HEK293 (cell line): ENCODE measurements at regions not wholly inside any gene's neighbourhood (a gene's known extent, or its start where the extent isn't known, plus 50 kb on each side); places are given as distances from the start of the nearest gene placed in this dataset.

Experiments used
- CTCF ChIA-PET: fragments of 350-600 bp; formaldehyde crosslinking; extraction: SDS; loops from one replicate; lab custom pipeline; 2021; ENCODE audit warnings: antibody characterized with exemption; lab: Yijun Ruan, JAX
- POLR2A ChIA-PET: fragments of 300-600 bp; formaldehyde crosslinking; extraction: SDS; loops from one replicate; lab custom pipeline; 2020; ENCODE audit warnings: antibody characterized with exemption, inconsistent platforms; lab: Yijun Ruan, JAX
- H3K27ac ChIP-seq: fragments of 200-500 bp; sonication (Bioruptor generic); 2 replicates; pipeline ENCODE4 v1.5.1; 2014; ENCODE audit warnings: low read depth, low read length, control low read depth, inconsistent platforms; ENCODE audit errors: extremely low read depth
- H3K36me3 ChIP-seq, 2 experiments: fragments of 200-500 bp in 1 of 2; sonication (Bioruptor generic) in 1 of 2; 1 replicate in 1 of 2; 2 replicates in 1 of 2; pipeline ENCODE4 v1.5.1; 2014 to 2017; ENCODE audit warnings: inconsistent platforms in 2 of 2, low read length in 2 of 2; ENCODE audit not compliant: control insufficient read depth in 2 of 2, insufficient read depth in 1 of 2
- H3K4me1 ChIP-seq: fragments of 200-500 bp; sonication (Bioruptor generic); 2 replicates; pipeline ENCODE4 v1.5.1; 2014; ENCODE audit warnings: mild to moderate bottlenecking, low read length, inconsistent platforms; ENCODE audit not compliant: control insufficient read depth, insufficient read depth
- H3K4me3 ChIP-seq: 2 replicates; pipeline ENCODE4 v1.5.1; 2011; ENCODE audit warnings: low read depth, mild to moderate bottlenecking, control low read depth, low read length, moderate library complexity
- H3K9me3 ChIP-seq: fragments of 200-500 bp; sonication (Bioruptor generic); 2 replicates; pipeline ENCODE4 v1.5.1; 2014; ENCODE audit warnings: low read depth, low read length, inconsistent platforms; ENCODE audit not compliant: control insufficient read depth, insufficient read depth
- HOXC10 ChIP-seq: sonication (generic); formaldehyde crosslinking; IDR thresholded peaks from 2 replicates; pipeline ENCODE4 v1.8.1; 2023; ENCODE audit warnings: mild to moderate bottlenecking, missing genetic modification reagents
- PRDM1 ChIP-seq: fragments of 450-650 bp; formaldehyde crosslinking; IDR thresholded peaks from 2 replicates; pipeline ENCODE4; 2016; ENCODE audit warnings: missing biosample characterization, missing genetic modification characterization
- SETDB1 ChIP-seq: IDR thresholded peaks from one replicate; pipeline ENCODE4 v1.6.1; 2017; ENCODE audit warnings: mild to moderate bottlenecking, low read length, moderate library complexity, mixed read lengths; ENCODE audit not compliant: insufficient read length
- WT1 ChIP-seq: fragments of 450-650 bp; formaldehyde crosslinking; IDR thresholded peaks from 2 replicates; pipeline ENCODE4 v1.5.1; 2016; ENCODE audit warnings: missing biosample characterization, missing genetic modification characterization
- ZEB2 ChIP-seq: fragments of 450-650 bp; formaldehyde crosslinking; IDR thresholded peaks from 2 replicates; pipeline ENCODE4 v1.5.1; 2016; ENCODE audit warnings: missing biosample characterization, missing genetic modification characterization
- ZFP69B ChIP-seq: fragments of 450-650 bp; formaldehyde crosslinking; IDR thresholded peaks from 2 replicates; pipeline ENCODE4 v1.5.1; 2016; ENCODE audit warnings: missing biosample characterization, missing genetic modification characterization
- ZNF146 ChIP-seq: fragments of 450-650 bp; formaldehyde crosslinking; IDR thresholded peaks from 2 replicates; pipeline ENCODE4 v1.5.1; 2016; ENCODE audit warnings: missing biosample characterization, missing genetic modification characterization
- ZNF211 ChIP-seq: fragments of 450-650 bp; formaldehyde crosslinking; IDR thresholded peaks from 2 replicates; pipeline ENCODE4 v1.5.1; 2016; ENCODE audit warnings: low read depth, missing biosample characterization, missing genetic modification characterization
- ZNF223 ChIP-seq: fragments of 450-650 bp; formaldehyde crosslinking; IDR thresholded peaks from 2 replicates; pipeline ENCODE4 v1.5.1; 2016; ENCODE audit warnings: missing biosample characterization, missing genetic modification characterization
- ZNF274 ChIP-seq, 2 experiments: fragments of 200-500 bp in 1 of 2; fragments of 450-650 bp in 1 of 2; sonication (Bioruptor generic) in 1 of 2; formaldehyde crosslinking in 1 of 2; IDR thresholded peaks; 2 replicates each; pipeline versions ENCODE4 v1.5.1 to v1.6.1; 2014 to 2016; ENCODE audit warnings: borderline replicate concordance in 1 of 2, inconsistent platforms in 1 of 2, low read length in 1 of 2, missing biosample characterization in 1 of 2, missing genetic modification characterization in 1 of 2
- ZNF335 ChIP-seq: fragments of 450-650 bp; formaldehyde crosslinking; conservative IDR thresholded peaks from 2 replicates; pipeline ENCODE4 v1.5.1; 2016; ENCODE audit warnings: missing biosample characterization, missing genetic modification characterization
- ZNF366 ChIP-seq: fragments of 450-650 bp; formaldehyde crosslinking; conservative IDR thresholded peaks from 2 replicates; pipeline ENCODE4 v1.5.1; 2016; ENCODE audit warnings: missing biosample characterization, missing genetic modification characterization
- ZNF416 ChIP-seq: fragments of 450-650 bp; formaldehyde crosslinking; IDR thresholded peaks from 2 replicates; pipeline ENCODE4 v1.5.1; 2016; ENCODE audit warnings: missing biosample characterization, missing genetic modification characterization
- ZNF423 ChIP-seq: fragments of 450-650 bp; formaldehyde crosslinking; IDR thresholded peaks from 2 replicates; pipeline ENCODE4 v1.5.1; 2016; ENCODE audit warnings: missing biosample characterization, missing genetic modification characterization
- ZNF473 ChIP-seq: fragments of 450-650 bp; formaldehyde crosslinking; IDR thresholded peaks from 2 replicates; pipeline ENCODE4 v1.5.1; 2017; ENCODE audit warnings: missing biosample characterization, missing genetic modification characterization
- ZNF501 ChIP-seq: fragments of 450-650 bp; formaldehyde crosslinking; IDR thresholded peaks from 2 replicates; pipeline ENCODE4 v1.5.1; 2016; ENCODE audit warnings: missing biosample characterization, missing genetic modification characterization
- ZNF76 ChIP-seq: fragments of 450-650 bp; formaldehyde crosslinking; IDR thresholded peaks from 2 replicates; pipeline ENCODE4; 2016; ENCODE audit warnings: low read depth, missing biosample characterization, missing genetic modification characterization, borderline replicate concordance
- ZNF791 ChIP-seq: fragments of 450-650 bp; formaldehyde crosslinking; IDR thresholded peaks from 2 replicates; pipeline ENCODE4 v1.5.1; 2016; ENCODE audit warnings: missing biosample characterization, missing genetic modification characterization
- ZSCAN23 ChIP-seq: fragments of 450-650 bp; formaldehyde crosslinking; IDR thresholded peaks from 2 replicates; pipeline ENCODE4 v1.5.1; 2016; ENCODE audit warnings: missing biosample characterization, missing genetic modification characterization
- TF ChIP-seq, protein P1 (sequence below): fragments of 450-650 bp; formaldehyde crosslinking; IDR thresholded peaks from 2 replicates; pipeline ENCODE4 v1.5.1; 2016; ENCODE audit warnings: missing biosample characterization, missing genetic modification characterization
- TF ChIP-seq, protein P2 (sequence below): fragments of 450-650 bp; formaldehyde crosslinking; IDR thresholded peaks from 2 replicates; pipeline ENCODE4 v1.5.1; 2016; ENCODE audit warnings: missing biosample characterization, missing genetic modification characterization
- TF ChIP-seq, protein P3 (sequence below): fragments of 450-650 bp; formaldehyde crosslinking; IDR thresholded peaks from 2 replicates; pipeline ENCODE4 v1.5.1; 2017; ENCODE audit warnings: missing biosample characterization, missing genetic modification characterization
- TF ChIP-seq, protein P4 (sequence below): fragments of 450-650 bp; formaldehyde crosslinking; IDR thresholded peaks from 2 replicates; pipeline ENCODE4 v1.5.1; 2016; ENCODE audit warnings: missing biosample characterization, missing genetic modification characterization

DNA sequence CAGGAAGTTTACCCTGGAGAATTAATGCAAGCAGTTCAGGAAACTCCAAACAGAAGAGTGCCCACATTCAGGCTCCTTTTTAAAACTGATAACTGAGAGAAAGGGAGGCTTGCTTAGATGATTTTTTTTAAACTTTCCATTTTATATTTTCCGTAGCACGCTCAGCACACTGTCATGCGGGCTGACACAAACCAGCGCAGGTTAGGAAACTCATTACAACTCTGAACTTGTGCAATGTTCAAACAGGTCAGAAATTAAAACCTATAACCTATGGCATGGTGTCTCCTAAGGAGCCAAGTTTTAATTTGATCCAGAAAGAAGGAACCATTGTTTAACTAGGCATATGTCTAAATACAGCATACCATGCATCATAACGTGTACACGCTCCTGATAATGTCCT is 117.7 kb upstream of the SMIM21 start (continued):
- TF ChIP-seq SETDB1 (no peak), ZNF223 (tag by site-specific recombination) (no peak), ZSCAN23 (no peak), ZNF366 (tag by site-specific recombination) (no peak), ZNF416 (tag by site-specific recombination) (no peak), ZNF76 (tag by site-specific recombination) (no peak)
- TF ChIP-seq, protein P1, sequence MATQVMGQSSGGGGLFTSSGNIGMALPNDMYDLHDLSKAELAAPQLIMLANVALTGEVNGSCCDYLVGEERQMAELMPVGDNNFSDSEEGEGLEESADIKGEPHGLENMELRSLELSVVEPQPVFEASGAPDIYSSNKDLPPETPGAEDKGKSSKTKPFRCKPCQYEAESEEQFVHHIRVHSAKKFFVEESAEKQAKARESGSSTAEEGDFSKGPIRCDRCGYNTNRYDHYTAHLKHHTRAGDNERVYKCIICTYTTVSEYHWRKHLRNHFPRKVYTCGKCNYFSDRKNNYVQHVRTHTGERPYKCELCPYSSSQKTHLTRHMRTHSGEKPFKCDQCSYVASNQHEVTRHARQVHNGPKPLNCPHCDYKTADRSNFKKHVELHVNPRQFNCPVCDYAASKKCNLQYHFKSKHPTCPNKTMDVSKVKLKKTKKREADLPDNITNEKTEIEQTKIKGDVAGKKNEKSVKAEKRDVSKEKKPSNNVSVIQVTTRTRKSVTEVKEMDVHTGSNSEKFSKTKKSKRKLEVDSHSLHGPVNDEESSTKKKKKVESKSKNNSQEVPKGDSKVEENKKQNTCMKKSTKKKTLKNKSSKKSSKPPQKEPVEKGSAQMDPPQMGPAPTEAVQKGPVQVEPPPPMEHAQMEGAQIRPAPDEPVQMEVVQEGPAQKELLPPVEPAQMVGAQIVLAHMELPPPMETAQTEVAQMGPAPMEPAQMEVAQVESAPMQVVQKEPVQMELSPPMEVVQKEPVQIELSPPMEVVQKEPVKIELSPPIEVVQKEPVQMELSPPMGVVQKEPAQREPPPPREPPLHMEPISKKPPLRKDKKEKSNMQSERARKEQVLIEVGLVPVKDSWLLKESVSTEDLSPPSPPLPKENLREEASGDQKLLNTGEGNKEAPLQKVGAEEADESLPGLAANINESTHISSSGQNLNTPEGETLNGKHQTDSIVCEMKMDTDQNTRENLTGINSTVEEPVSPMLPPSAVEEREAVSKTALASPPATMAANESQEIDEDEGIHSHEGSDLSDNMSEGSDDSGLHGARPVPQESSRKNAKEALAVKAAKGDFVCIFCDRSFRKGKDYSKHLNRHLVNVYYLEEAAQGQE (tag by site-specific recombination): no peak

DNA sequence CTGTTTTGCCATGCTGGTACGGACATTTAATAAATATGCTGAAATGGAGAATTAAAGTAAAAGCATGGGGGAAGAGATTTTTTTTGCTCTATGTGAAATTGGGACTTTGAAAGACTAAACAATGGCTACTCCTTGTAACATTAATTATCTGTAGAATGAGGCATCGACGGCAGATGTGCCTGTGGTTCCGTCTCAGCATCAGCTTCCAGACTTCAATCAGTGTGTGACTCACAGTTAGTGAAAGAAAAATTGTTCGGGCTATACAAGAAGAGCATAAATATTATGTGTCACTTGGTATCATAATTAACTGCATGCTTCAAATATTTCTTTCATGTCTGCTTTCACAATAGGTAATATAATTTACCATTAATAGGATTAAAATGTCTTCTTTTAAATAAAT is 117.0 kb upstream of the SMIM21 start:
- Histone ChIP-seq H3K9me3 (no peaks in the 10 kb centered on the region), H3K27ac (no peak overlapping the region), H3K4me3 (no peak overlapping the region), H3K4me1 (no peaks in the 10 kb centered on the region), H3K36me3 (no peaks in the 10 kb centered on the region)
- ChIA-PET POLR2A (no interaction called here), CTCF (interaction anchor here (0.5 kb wide), 1 partner anchor 819 kb away, joined by 3 read pairs; no protein-coding TSS in a partner anchor)
- TF ChIP-seq, protein P2, sequence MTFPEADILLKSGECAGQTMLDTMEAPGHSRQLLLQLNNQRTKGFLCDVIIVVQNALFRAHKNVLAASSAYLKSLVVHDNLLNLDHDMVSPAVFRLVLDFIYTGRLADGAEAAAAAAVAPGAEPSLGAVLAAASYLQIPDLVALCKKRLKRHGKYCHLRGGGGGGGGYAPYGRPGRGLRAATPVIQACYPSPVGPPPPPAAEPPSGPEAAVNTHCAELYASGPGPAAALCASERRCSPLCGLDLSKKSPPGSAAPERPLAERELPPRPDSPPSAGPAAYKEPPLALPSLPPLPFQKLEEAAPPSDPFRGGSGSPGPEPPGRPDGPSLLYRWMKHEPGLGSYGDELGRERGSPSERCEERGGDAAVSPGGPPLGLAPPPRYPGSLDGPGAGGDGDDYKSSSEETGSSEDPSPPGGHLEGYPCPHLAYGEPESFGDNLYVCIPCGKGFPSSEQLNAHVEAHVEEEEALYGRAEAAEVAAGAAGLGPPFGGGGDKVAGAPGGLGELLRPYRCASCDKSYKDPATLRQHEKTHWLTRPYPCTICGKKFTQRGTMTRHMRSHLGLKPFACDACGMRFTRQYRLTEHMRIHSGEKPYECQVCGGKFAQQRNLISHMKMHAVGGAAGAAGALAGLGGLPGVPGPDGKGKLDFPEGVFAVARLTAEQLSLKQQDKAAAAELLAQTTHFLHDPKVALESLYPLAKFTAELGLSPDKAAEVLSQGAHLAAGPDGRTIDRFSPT (tag by site-specific recombination): no peak
- TF ChIP-seq ZNF423 (tag by site-specific recombination): no peak
- TF ChIP-seq, protein P3, sequence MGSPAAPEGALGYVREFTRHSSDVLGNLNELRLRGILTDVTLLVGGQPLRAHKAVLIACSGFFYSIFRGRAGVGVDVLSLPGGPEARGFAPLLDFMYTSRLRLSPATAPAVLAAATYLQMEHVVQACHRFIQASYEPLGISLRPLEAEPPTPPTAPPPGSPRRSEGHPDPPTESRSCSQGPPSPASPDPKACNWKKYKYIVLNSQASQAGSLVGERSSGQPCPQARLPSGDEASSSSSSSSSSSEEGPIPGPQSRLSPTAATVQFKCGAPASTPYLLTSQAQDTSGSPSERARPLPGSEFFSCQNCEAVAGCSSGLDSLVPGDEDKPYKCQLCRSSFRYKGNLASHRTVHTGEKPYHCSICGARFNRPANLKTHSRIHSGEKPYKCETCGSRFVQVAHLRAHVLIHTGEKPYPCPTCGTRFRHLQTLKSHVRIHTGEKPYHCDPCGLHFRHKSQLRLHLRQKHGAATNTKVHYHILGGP (tag by site-specific recombination): no peak
- TF ChIP-seq ZNF473 (tag by site-specific recombination): no peak
- TF ChIP-seq ZNF146 (tag by site-specific recombination): no peak
- TF ChIP-seq, protein P4, sequence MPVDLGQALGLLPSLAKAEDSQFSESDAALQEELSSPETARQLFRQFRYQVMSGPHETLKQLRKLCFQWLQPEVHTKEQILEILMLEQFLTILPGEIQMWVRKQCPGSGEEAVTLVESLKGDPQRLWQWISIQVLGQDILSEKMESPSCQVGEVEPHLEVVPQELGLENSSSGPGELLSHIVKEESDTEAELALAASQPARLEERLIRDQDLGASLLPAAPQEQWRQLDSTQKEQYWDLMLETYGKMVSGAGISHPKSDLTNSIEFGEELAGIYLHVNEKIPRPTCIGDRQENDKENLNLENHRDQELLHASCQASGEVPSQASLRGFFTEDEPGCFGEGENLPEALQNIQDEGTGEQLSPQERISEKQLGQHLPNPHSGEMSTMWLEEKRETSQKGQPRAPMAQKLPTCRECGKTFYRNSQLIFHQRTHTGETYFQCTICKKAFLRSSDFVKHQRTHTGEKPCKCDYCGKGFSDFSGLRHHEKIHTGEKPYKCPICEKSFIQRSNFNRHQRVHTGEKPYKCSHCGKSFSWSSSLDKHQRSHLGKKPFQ: no peak
- TF ChIP-seq ZNF335 (tag by site-specific recombination): no peak
- no peak for TF ChIP-seq ZEB2 (tag by site-specific recombination)
- TF ChIP-seq ZNF501 (tag by site-specific recombination): no peak
- TF ChIP-seq PRDM1 (tag by site-specific recombination): no peak
- no peak for TF ChIP-seq ZNF791 (tag by site-specific recombination)
- no peak for TF ChIP-seq ZNF211 (tag by site-specific recombination)
- TF ChIP-seq HOXC10 (CRISPR knock-in tag): no peak
- TF ChIP-seq WT1: no peak
- no peak for TF ChIP-seq ZNF274 (IDR thresholded peaks at IDR 0.05; ENCODE audit: low read length)
- no peak for TF ChIP-seq ZNF274 (tag by site-specific recombination; IDR thresholded peaks at IDR 0.05; ENCODE audit: borderline replicate concordance)
- TF ChIP-seq ZFP69B (tag by site-specific recombination): no peak
